ENCODE measurements at regions not wholly inside any gene's neighbourhood (a gene's known extent, or its start where the extent isn't known, plus 50 kb on each side); places are given as distances from the start of the nearest gene placed in this dataset.

DNA sequence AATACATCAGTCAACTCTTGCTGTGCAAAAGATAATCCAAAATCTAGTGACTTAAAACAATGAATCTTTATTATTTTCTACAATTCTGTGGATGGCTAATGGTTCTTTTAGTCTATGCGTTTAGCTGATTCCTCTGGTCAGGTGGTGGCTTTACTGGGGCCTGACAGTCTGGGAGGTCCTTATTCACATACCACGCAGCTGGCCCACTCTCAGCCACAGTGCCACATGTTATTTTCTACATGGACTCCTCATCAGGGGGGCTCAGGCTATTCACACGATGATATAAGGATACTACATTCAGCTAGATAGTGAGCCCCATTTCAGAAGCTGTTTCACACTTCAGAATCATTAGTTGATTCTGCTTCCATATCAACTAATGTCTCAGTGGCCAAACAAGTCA lies 287.5 kb upstream of the MGAT4C start:
- Histone ChIP-seq H3K4me3 (replicated peaks in 1 of 3; ENCODE audit: insufficient read depth in 1 of 3, low read depth in 1 of 3, low read length in 3 of 3) (no peak overlapping the region), H3K9me3 (replicated peaks; ENCODE audit: control insufficient read depth, insufficient read depth, low read length) (no peaks in the 10 kb centered on the region), H3K27me3 (ENCODE audit: control insufficient read depth in 2 of 2, insufficient read depth in 2 of 2, low read length in 2 of 2) (no peaks in the 10 kb centered on the region), H3K4me2 (ENCODE audit: insufficient read depth, low read length) (no peak overlapping the region), H3K36me3 (ENCODE audit: control insufficient read depth in 2 of 2, extremely low read depth in 1 of 2, insufficient read depth in 2 of 2, low read length in 2 of 2) (no peaks in the 10 kb centered on the region), H3K9me1 (replicated peaks; ENCODE audit: control insufficient read depth, extremely low read depth, insufficient read depth, low read length) (no peaks in the 10 kb centered on the region), H3K4me1 (ENCODE audit: control insufficient read depth, extremely low read depth, insufficient read depth, low read length) (no peaks in the 10 kb centered on the region), H3K27ac (ENCODE audit: insufficient read depth, low read depth, low read length) (no peak overlapping the region), H3K79me2 (ENCODE audit: control insufficient read depth, insufficient read depth, low read length) (no peaks in the 10 kb centered on the region), H4K20me1 (replicated peaks; ENCODE audit: control insufficient read depth, extremely low read depth, insufficient read depth, low read length) (no peaks in the 10 kb centered on the region), H2AFZ (ENCODE audit: low read depth, low read length) (no peak overlapping the region), H3K9ac (replicated peaks; ENCODE audit: extremely low read depth, insufficient read depth, low read length) (no peak overlapping the region)
- ChIA-PET POLR2A (no interaction called here), CTCF (no interaction called here)
- BruUV-seq (replicated peaks), result no TSS peak
- FAIRE-seq (no peak), DNase-seq (ENCODE audit: low read depth, low spot score) (no peak)
- intact Hi-C loops (cut with micrococcal nuclease), result no loop called here
- dilution Hi-C loops (cut with MboI; ENCODE audit: extremely low pct_ligation_motif_present, low sequenced_read_pairs), result no loop called here
- TF ChIP-seq EZH2 (IDR thresholded peaks at IDR 0.05; ENCODE audit: borderline replicate concordance, low read depth, low read length, severe bottlenecking), result no peak
- no peak for TF ChIP-seq POLR2A (IDR thresholded peaks at IDR 0.05; ENCODE audit: low read depth, low read length)
- no peak for TF ChIP-seq POLR2AphosphoS5 (IDR thresholded peaks at IDR 0.05; ENCODE audit: insufficient read depth, low read depth, low read length)
- TF ChIP-seq, protein P1, sequence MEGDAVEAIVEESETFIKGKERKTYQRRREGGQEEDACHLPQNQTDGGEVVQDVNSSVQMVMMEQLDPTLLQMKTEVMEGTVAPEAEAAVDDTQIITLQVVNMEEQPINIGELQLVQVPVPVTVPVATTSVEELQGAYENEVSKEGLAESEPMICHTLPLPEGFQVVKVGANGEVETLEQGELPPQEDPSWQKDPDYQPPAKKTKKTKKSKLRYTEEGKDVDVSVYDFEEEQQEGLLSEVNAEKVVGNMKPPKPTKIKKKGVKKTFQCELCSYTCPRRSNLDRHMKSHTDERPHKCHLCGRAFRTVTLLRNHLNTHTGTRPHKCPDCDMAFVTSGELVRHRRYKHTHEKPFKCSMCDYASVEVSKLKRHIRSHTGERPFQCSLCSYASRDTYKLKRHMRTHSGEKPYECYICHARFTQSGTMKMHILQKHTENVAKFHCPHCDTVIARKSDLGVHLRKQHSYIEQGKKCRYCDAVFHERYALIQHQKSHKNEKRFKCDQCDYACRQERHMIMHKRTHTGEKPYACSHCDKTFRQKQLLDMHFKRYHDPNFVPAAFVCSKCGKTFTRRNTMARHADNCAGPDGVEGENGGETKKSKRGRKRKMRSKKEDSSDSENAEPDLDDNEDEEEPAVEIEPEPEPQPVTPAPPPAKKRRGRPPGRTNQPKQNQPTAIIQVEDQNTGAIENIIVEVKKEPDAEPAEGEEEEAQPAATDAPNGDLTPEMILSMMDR (IDR thresholded peaks at IDR 0.05; ENCODE audit: extremely low read depth in 1 of 2, insufficient read depth in 1 of 2, low read depth in 1 of 2, low read length in 2 of 2), result no peak
- TF ChIP-seq FOS (IDR thresholded peaks at IDR 0.05; ENCODE audit: borderline replicate concordance, insufficient read depth, low read length), result no peak
- no peak for TF ChIP-seq MYC (IDR thresholded peaks at IDR 0.05; ENCODE audit: low read depth, low read length)
- TF ChIP-seq, protein P2, sequence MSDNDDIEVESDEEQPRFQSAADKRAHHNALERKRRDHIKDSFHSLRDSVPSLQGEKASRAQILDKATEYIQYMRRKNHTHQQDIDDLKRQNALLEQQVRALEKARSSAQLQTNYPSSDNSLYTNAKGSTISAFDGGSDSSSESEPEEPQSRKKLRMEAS (IDR thresholded peaks at IDR 0.05; ENCODE audit: insufficient read depth, insufficient read length), result no peak
- TF ChIP-seq GATA2 (IDR thresholded peaks at IDR 0.05; ENCODE audit: insufficient read depth, insufficient read length, low read depth, low read length), result no peak
- no peak for TF ChIP-seq JUN (IDR thresholded peaks at IDR 0.05; ENCODE audit: borderline replicate concordance, insufficient read depth, insufficient read length, low read depth)

All from endothelial cell of umbilical vein (primary cell).